Erythroblast (primary cell): ENCODE measurements at regions not wholly inside any gene's neighbourhood (a gene's known extent, or its start where the extent isn't known, plus 50 kb on each side); places are given as distances from the start of the nearest gene placed in this dataset.

Experiments used
- GATA1 ChIP-seq: IDR thresholded peaks from 2 replicates; pipeline ENCODE4 v1.6.1; 2011; ENCODE audit warnings: low read depth, mild to moderate bottlenecking, control low read depth, low read length, moderate library complexity
- POLR2A ChIP-seq: IDR thresholded peaks from 2 replicates; pipeline ENCODE4 v1.6.1; 2011; ENCODE audit warnings: mild to moderate bottlenecking, low read length

- TF ChIP-seq POLR2A (no peak), GATA1 (no peak)
These were observed 161.2 kb downstream of the KCNA5 start for GRCh38 chr12:5204831-5205230.
